ENCODE measurements at regions not wholly inside any gene's neighbourhood (a gene's known extent, or its start where the extent isn't known, plus 50 kb on each side); places are given as distances from the start of the nearest gene placed in this dataset.

DNA sequence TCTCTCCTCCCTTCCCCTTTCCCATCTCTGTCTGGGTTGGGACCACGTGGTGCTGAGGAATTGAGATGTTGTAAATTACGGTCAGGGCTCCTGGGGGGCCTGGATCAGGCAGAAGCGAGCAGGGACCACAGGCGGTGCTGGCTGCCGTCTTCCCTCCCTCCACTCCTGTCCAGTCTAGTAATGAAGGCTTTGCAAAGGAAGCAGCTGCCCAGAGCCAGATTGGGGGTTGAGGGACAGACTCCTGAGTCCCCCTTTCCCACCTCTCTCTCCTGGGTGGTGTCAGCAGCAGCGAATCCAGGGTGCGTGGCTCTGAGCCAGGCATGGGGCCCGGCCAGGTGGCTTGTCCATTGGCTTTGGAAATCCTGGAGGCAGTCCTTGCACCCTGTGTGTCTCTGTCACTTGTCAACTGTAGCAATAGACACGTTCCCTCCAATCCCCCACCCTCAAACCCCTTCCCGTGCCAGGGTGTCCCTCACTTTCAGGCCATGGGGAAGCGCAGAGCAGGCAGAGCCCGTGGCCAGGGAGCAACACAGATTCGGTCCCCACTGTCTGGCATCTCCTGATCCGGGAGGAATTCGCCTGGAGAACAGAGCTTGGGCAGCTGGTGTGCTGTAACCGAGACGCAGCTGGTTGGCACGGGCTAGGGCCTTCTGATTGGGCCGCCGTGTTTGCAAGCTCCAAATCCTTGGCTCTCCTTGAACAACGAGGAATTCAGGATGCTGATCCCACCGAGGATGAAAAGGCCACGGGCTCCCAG, 64.8 kb upstream of the WNT4 start:
- Histone ChIP-seq H3K36me3 (no peaks in the 10 kb centered on the region), H3K9me3 (no peaks in the 10 kb centered on the region), H3K4me1 (no peaks in the 10 kb centered on the region), H3K27me3 (peaks cover 4 to 75% (median 65%) of the 10 kb centered on the region in 7 donors), H3K27ac (no peak overlapping the region), H3K4me3 (no peak overlapping the region)
- TF ChIP-seq, protein P1, sequence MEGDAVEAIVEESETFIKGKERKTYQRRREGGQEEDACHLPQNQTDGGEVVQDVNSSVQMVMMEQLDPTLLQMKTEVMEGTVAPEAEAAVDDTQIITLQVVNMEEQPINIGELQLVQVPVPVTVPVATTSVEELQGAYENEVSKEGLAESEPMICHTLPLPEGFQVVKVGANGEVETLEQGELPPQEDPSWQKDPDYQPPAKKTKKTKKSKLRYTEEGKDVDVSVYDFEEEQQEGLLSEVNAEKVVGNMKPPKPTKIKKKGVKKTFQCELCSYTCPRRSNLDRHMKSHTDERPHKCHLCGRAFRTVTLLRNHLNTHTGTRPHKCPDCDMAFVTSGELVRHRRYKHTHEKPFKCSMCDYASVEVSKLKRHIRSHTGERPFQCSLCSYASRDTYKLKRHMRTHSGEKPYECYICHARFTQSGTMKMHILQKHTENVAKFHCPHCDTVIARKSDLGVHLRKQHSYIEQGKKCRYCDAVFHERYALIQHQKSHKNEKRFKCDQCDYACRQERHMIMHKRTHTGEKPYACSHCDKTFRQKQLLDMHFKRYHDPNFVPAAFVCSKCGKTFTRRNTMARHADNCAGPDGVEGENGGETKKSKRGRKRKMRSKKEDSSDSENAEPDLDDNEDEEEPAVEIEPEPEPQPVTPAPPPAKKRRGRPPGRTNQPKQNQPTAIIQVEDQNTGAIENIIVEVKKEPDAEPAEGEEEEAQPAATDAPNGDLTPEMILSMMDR (IDR thresholded peaks at IDR 0.05), result no peak
- DNase-seq (no peak), ATAC-seq (no peak)
- WGBS, 2 donors, result 32 to 38% methylated on average over 23 of the region's 23 CpGs
- intact Hi-C loops (cut with DNase I), result no loop called here

DNA sequence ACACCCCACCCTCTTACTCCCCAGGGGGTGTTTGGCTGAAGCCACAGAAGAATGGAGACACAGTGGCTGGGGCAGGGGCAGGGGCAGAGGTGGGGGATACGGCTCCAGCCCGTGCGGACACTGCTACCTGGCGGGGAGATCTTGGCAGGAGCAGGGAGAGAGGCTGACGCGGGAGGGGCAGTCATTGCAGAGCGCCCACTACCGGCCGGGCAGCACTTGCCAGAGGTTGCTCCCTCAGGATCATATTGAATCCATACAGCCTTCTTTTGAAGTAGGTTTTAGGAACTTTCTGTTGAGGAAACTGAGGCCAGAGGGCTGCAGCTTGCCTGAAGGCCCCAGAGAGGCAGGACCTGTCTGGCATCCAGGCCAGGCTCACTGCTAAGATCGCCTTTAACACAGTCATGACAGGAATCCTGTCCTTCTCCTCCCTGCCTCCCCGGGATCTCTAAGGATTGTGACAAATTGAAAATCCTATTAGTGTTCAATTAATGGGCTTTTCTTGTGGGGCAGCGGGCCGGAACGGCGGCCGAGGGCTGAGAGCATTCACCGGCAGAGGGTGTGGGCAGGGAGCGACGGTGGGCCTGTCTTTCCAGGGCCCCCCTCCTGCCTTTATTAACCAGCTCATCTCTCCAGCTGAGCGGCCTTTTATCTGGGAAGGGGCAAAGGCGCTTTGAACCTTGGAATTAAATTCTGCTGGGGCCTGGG, 65.5 kb upstream of the WNT4 start:
- WGBS, 2 donors, result 33 to 37% methylated on average over 21 of the region's 21 CpGs
- H3K27me3 ChIP-seq, result peaks cover 4 to 82% (median 72%) of the 10 kb centered on the region in 7 donors

DNA sequence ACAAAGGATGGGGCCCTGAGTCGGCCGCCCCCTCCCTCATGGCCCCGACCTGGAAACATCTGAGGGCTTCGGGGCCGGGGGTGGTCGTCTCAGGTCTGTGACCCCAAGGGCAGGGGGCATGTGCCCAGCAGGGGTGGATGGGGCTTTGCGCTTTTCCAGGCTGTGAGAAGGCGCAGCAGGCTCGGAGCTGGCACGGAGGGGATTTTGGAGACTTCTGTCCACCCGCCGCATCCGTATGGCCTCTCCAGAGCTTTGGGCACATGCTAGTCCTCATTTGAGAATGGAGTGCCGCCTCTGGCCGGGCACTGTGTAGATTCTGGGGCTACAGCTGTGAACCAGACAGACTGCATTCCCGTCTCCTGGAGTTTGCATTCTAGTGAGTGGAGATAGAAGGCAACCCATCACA, 66.1 kb upstream of the WNT4 start:
- Histone ChIP-seq H3K4me3 (no peak overlapping the region), H3K27ac (no peak overlapping the region), H3K9me3 (no peaks in the 10 kb centered on the region), H3K4me1 (no peaks in the 10 kb centered on the region), H3K36me3 (no peaks in the 10 kb centered on the region), H3K27me3 (peaks cover 4 to 87% (median 78%) of the 10 kb centered on the region in 7 donors)
- intact Hi-C loops (cut with DNase I), result no loop called here
- 35 to 43% methylated on average over 16 of the region's 16 CpGs for WGBS, 2 donors
- DNase-seq (no peak), ATAC-seq (no peak)
- TF ChIP-seq, protein P1 (IDR thresholded peaks at IDR 0.05), result no peak

More for the DNA sequence above, 65.5 kb upstream of the WNT4 start:
- H3K4me1 ChIP-seq, result no peaks in the 10 kb centered on the region
- no peak overlapping the region for H3K4me3 ChIP-seq
- no peaks in the 10 kb centered on the region for H3K36me3 ChIP-seq
- H3K27ac ChIP-seq, result no peak overlapping the region
- no peaks in the 10 kb centered on the region for H3K9me3 ChIP-seq
- intact Hi-C loops (cut with DNase I), result no loop called here
- no peak for DNase-seq
- no peak for ATAC-seq
- TF ChIP-seq, protein P1 (IDR thresholded peaks at IDR 0.05), result no peak

DNA sequence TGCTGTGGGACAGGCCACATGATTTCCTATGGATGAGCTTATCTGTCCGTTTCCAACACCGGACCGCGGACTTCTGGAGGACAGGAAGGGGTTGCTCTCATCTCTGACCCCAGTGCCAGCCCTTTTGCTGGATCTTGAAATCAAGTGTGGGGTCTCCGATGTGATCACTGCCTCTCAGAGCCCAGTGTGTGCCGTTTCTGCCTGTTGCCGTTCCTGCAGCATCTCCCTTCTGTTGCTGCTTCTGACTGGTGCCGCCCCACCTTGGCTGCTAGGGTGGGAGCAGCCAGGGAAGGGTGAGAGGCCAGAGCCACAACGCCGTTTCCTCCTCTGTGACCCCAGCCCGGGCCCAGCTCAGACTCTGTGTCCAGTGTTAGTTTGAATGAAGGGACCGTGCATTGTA, 67.3 kb upstream of the WNT4 start:
- intact Hi-C loops (cut with DNase I), result no loop called here
- TF ChIP-seq, protein P1 (IDR thresholded peaks at IDR 0.05), result no peak
- DNase-seq (no peak), ATAC-seq (no peak)
- H3K9me3 ChIP-seq, result no peaks in the 10 kb centered on the region
- no peaks in the 10 kb centered on the region for H3K4me1 ChIP-seq
- H3K4me3 ChIP-seq, result no peak overlapping the region
- 42 to 50% methylated on average over 12 of the region's 12 CpGs for WGBS, 2 donors
- H3K27ac ChIP-seq, result no peak overlapping the region
- H3K27me3 ChIP-seq, result peaks cover 4 to 99% (median 88%) of the 10 kb centered on the region in 7 donors
- no peaks in the 10 kb centered on the region for H3K36me3 ChIP-seq
